A549 (cell line): ENCODE measurements at regions not wholly inside any gene's neighbourhood (a gene's known extent, or its start where the extent isn't known, plus 50 kb on each side); places are given as distances from the start of the nearest gene placed in this dataset.

Source experiments
- ATAC-seq, 2 experiments: fragments of 200-7000 bp in 1 of 2; fragments of >200 bp in 1 of 2; cut with Nextera tagmentation in 1 of 2; cut with Tn5 transposase in 1 of 2; 3 replicates each; pipeline versions ENCODE4 v1.8.0 to v1.9.1; 2018 to 2020; ENCODE audit warnings: mild to moderate bottlenecking in 1 of 2, moderate library complexity in 1 of 2
- CTCF ChIA-PET: fragments of 300-600 bp; sonication (Branson Sonifier 250); formaldehyde crosslinking; extraction: SDS; loops from one replicate; lab custom pipeline; 2021; ENCODE audit warnings: antibody characterized with exemption, inconsistent platforms; lab: Yijun Ruan, JAX
- POLR2A ChIA-PET: fragments of 350-600 bp; formaldehyde crosslinking; extraction: SDS; loops from one replicate; lab custom pipeline; 2021; ENCODE audit warnings: antibody characterized with exemption, inconsistent platforms; lab: Yijun Ruan, JAX
- DNase-seq, 2 experiments: peaks; one replicate each; pipeline versions ENCODE4 v3.0.0 to v3.0.0-alpha.2; 2011 to 2016; ENCODE audit warnings: low read depth in 1 of 2, low spot score in 1 of 2
- FAIRE-seq: peaks from 2 replicates; lab custom pipeline; 2011; peaks lifted over from hg19 to GRCh38; lab: Jason Lieb, UNC
- H3K27ac ChIP-seq, 2 experiments: fragments of >200 bp; sonication (Bioruptor Twin); formaldehyde crosslinking; 3 replicates each; pipeline ENCODE4 v1.5.1; 2016 to 2017
- H3K4me1 ChIP-seq: fragments of >200 bp; sonication (Bioruptor Twin); formaldehyde crosslinking; 3 replicates; pipeline ENCODE4 v1.6.1; 2016
- H3K4me2 ChIP-seq: fragments of >200 bp; sonication (Bioruptor Twin); formaldehyde crosslinking; 3 replicates; pipeline ENCODE4 v1.6.1; 2016
- H3K4me3 ChIP-seq: fragments of >200 bp; sonication (Bioruptor Twin); formaldehyde crosslinking; 3 replicates; pipeline ENCODE4 v1.5.1; 2016
- H3K9me3 ChIP-seq: fragments of >200 bp; sonication (Bioruptor Twin); formaldehyde crosslinking; 3 replicates; pipeline ENCODE4 v1.6.1; 2016
- CBX8 ChIP-seq: fragments of 200-600 bp; sonication (generic); IDR thresholded peaks from 2 replicates; pipeline ENCODE4 v1.6.1; 2016
- CHD4 ChIP-seq: fragments of 200-600 bp; sonication (generic); IDR thresholded peaks from 2 replicates; pipeline ENCODE4 v1.6.1; 2016; ENCODE audit warnings: antibody characterized with exemption, mild to moderate bottlenecking, borderline replicate concordance
- CTCF ChIP-seq: fragments of >200 bp; sonication (Bioruptor Twin); formaldehyde crosslinking; IDR thresholded peaks from 3 replicates; pipeline ENCODE4 v1.5.1; 2016
- EHF ChIP-seq: fragments of 250-450 bp; sonication (Bioruptor Pico); IDR thresholded peaks from 2 replicates; pipeline ENCODE4 v1.5.0; 2020; ENCODE audit warnings: mild to moderate bottlenecking
- ESRRA ChIP-seq: fragments of 150-350 bp; IDR thresholded peaks from 2 replicates; pipeline ENCODE4 v1.6.1; 2014; ENCODE audit warnings: mild to moderate bottlenecking, low read length, borderline replicate concordance
- FOSB ChIP-seq: fragments of 250-450 bp; sonication (Bioruptor Pico); IDR thresholded peaks from 2 replicates; pipeline ENCODE4 v1.5.0; 2020; ENCODE audit warnings: mild to moderate bottlenecking, moderate library complexity
- HEYL ChIP-seq: fragments of 250-450 bp; sonication (Bioruptor Pico); IDR thresholded peaks from 2 replicates; pipeline ENCODE4 v1.8.0; 2021; ENCODE audit warnings: mild to moderate bottlenecking, moderate library complexity
- HOXA7 ChIP-seq: fragments of 250-450 bp; sonication (Bioruptor Pico); IDR thresholded peaks from 2 replicates; pipeline ENCODE4 v1.5.0; 2020; ENCODE audit warnings: mild to moderate bottlenecking, moderate library complexity
- HOXB13 ChIP-seq: fragments of 250-450 bp; sonication (Bioruptor Pico); IDR thresholded peaks from 2 replicates; pipeline ENCODE4 v1.5.0; 2020; ENCODE audit warnings: low read depth, mild to moderate bottlenecking, moderate library complexity
- HOXB5 ChIP-seq: fragments of 250-450 bp; sonication (Bioruptor Pico); IDR thresholded peaks from 2 replicates; pipeline ENCODE4 v1.5.0; 2020; ENCODE audit warnings: mild to moderate bottlenecking, moderate library complexity
- JUN ChIP-seq, 2 experiments: fragments of >200 bp; sonication (Bioruptor Twin); formaldehyde crosslinking; IDR thresholded peaks; 2 replicates in 1 of 2; 3 replicates in 1 of 2; pipeline ENCODE4 v1.6.1; 2016 to 2017
- KDM1A ChIP-seq: fragments of 200-600 bp; sonication (generic); IDR thresholded peaks from 2 replicates; pipeline ENCODE4 v1.6.1; 2016; ENCODE audit warnings: low read depth, mild to moderate bottlenecking
- MAZ ChIP-seq: fragments of 150-350 bp; IDR thresholded peaks from 2 replicates; pipeline ENCODE4 v1.6.1; 2014; ENCODE audit warnings: antibody characterized with exemption, low read depth, low read length, borderline replicate concordance
- PBX3 ChIP-seq: IDR thresholded peaks from 2 replicates; pipeline ENCODE4 v1.6.1; 2012
- REST ChIP-seq: fragments of 200-600 bp; sonication (generic); IDR thresholded peaks from 2 replicates; pipeline ENCODE4 v1.6.1; 2016; ENCODE audit warnings: antibody characterized with exemption, mild to moderate bottlenecking, moderate library complexity
- TFCP2L1 ChIP-seq: fragments of 250-450 bp; sonication (Bioruptor Pico); IDR thresholded peaks from 2 replicates; pipeline ENCODE4 v1.5.0; 2021; ENCODE audit warnings: mild to moderate bottlenecking
- TP53 ChIP-seq: fragments of 250-450 bp; sonication (Bioruptor Pico); IDR thresholded peaks from 2 replicates; pipeline ENCODE4 v1.5.0; 2021; ENCODE audit warnings: mild to moderate bottlenecking, moderate library complexity
- ZFP36 ChIP-seq: fragments of 450-650 bp; IDR thresholded peaks from 2 replicates; pipeline ENCODE4 v1.6.1; 2014; ENCODE audit warnings: borderline replicate concordance; ENCODE audit not compliant: partially characterized antibody
- WGBS: methylation state at CpG from one replicate; pipeline ENCODE4 v1.1.6; 2017; ENCODE audit errors: missing lambda C conversion rate; 5-methylcytosine and 5-hydroxymethylcytosine counted together

GRCh38 chr13:53217194-53217593 is 188.6 kb downstream of the OLFM4 start:
- FAIRE-seq (no peak), DNase-seq (no peak), ATAC-seq (no peak)
- no peak overlapping the region for H3K4me3 ChIP-seq
- CTCF ChIA-PET, result no interaction called here
- no peak overlapping the region for H3K4me2 ChIP-seq
- TF ChIP-seq CTCF (no peak), KDM1A (no peak), HOXB13 (CRISPR knock-in tag) (no peak), ZFP36 (no peak), PBX3 (no peak), TP53 (CRISPR knock-in tag) (no peak), ESRRA (no peak), REST (no peak)
- POLR2A ChIA-PET, result no interaction called here
- H3K9me3 ChIP-seq, result no peaks in the 10 kb centered on the region
- H3K27ac ChIP-seq, result no peak overlapping the region
- H3K4me1 ChIP-seq, result no peaks in the 10 kb centered on the region

GRCh38 chr13:53220038-53220437 is 191.4 kb downstream of the OLFM4 start:
- Histone ChIP-seq H3K4me2 (no peak overlapping the region), H3K4me3 (no peak overlapping the region), H3K4me1 (no peaks in the 10 kb centered on the region), H3K9me3 (no peaks in the 10 kb centered on the region), H3K27ac (no peak overlapping the region)
- no peak for ATAC-seq
- ChIA-PET POLR2A (no interaction called here), CTCF (no interaction called here)
- no peak for DNase-seq
- 0% methylated on average over 2 of the region's 3 CpGs for WGBS
- no peak for FAIRE-seq
- TF ChIP-seq JUN (IDR thresholded peaks at IDR 0.05) (no peak), HOXA7 (CRISPR knock-in tag) (no peak), CHD4 (no peak)
- TF ChIP-seq, all 56 proteins: peak for 0

- no peaks in the 10 kb centered on the region for H3K9me3 ChIP-seq
- CTCF ChIA-PET, result no interaction called here
- ATAC-seq, result no peak
- no peak for DNase-seq
- WGBS, result 5% methylated on average over 7 of the region's 8 CpGs
- H3K4me3 ChIP-seq, result no peak overlapping the region
- TF ChIP-seq FOSB (CRISPR knock-in tag) (no peak), TP53 (CRISPR knock-in tag) (no peak)
- TF ChIP-seq, all 56 proteins: peak for 0
- Histone ChIP-seq H3K4me1 (no peaks in the 10 kb centered on the region), H3K4me2 (no peak overlapping the region), H3K27ac (no peak overlapping the region)
- no peak for FAIRE-seq
- POLR2A ChIA-PET, result no interaction called here
These were observed 209.1 kb downstream of the OLFM4 start for GRCh38 chr13:53237696-53238095.

GRCh38 chr13:53238261-53238660 is 209.6 kb downstream of the OLFM4 start:
- Histone ChIP-seq H3K9me3 (no peaks in the 10 kb centered on the region), H3K4me1 (no peaks in the 10 kb centered on the region), H3K4me2 (no peak overlapping the region), H3K27ac (no peak overlapping the region), H3K4me3 (no peak overlapping the region)
- WGBS, result 15% methylated on average over 8 of the region's 10 CpGs
- DNase-seq (no peak), ATAC-seq (no peak), FAIRE-seq (no peak)
- TF ChIP-seq PBX3 (no peak), EHF (CRISPR knock-in tag) (no peak), HEYL (CRISPR knock-in tag) (no peak), TFCP2L1 (CRISPR knock-in tag) (no peak), JUN (IDR thresholded peaks at IDR 0.05) (no peak), CBX8 (no peak), ZFP36 (no peak), HOXB5 (CRISPR knock-in tag) (no peak), MAZ (no peak)
- ChIA-PET POLR2A (no interaction called here), CTCF (no interaction called here)
